Right cardiac atrium (tissue), 5 donors: ENCODE measurements at regions not wholly inside any gene's neighbourhood (a gene's known extent, or its start where the extent isn't known, plus 50 kb on each side); places are given as distances from the start of the nearest gene placed in this dataset.
A peak's percentile ranks its signal among the peaks of the same experiment; 100 is the strongest.

Experiments
- ATAC-seq, 2 donors: fragments of 200-7000 bp; cut with Tn5 transposase; one replicate each; pipeline versions ENCODE4 v1.8.0 to v1.9.1; 2020; ENCODE audit warnings: moderate library complexity in 2 of 2, mild to moderate bottlenecking in 1 of 2
- DNase-seq, 3 donors: peaks; one replicate each; pipeline ENCODE4 v3.0.0-alpha.2; 2020
- H3K27ac ChIP-seq: one replicate; pipeline ENCODE4 v1.5.1; 2013; ENCODE audit warnings: mild to moderate bottlenecking, low read length, control low read depth, moderate library complexity
- H3K27me3 ChIP-seq: one replicate; pipeline ENCODE4 v1.6.1; 2013; ENCODE audit not compliant: control insufficient read depth, insufficient read depth
- H3K4me1 ChIP-seq: one replicate; pipeline ENCODE4 v1.6.1; 2013; ENCODE audit warnings: low read length; ENCODE audit not compliant: control insufficient read depth, insufficient read depth
- H3K4me3 ChIP-seq: one replicate; pipeline ENCODE4 v1.5.1; 2013; ENCODE audit warnings: low read length, control low read depth
- H3K9me3 ChIP-seq: one replicate; pipeline ENCODE4 v1.6.1; 2013; ENCODE audit warnings: low read length; ENCODE audit not compliant: control insufficient read depth
- WGBS: extraction: QIAGEN DNeasy Blood & Tissue Kit; methylation state at CpG from one replicate; pipeline ENCODE4 v1.1.7; 2013; 5-methylcytosine and 5-hydroxymethylcytosine counted together
- intact Hi-C, 4 donors: fragments of 100-400 bp; cut with DNase I; formaldehyde crosslinking; loops; one replicate each; pipeline versions ENCODE4 v1.11.0 to v1.14.0; 2022 to 2023
- donor health status: healthy with polysubstance abuse.
- donor health status: DM: no; HTN: yes; CAD: no.
- donor health status: DM: no; HTN: no; CAD: no.
- donor health status: DM: no; HTN: yes; CAD: no; lungs with severe emphysema.
- donor health status: DM: yes; HTN: yes; CAD: no.

- DNase-seq = no peak
- Histone ChIP-seq H3K27ac (no peak overlapping the region), H3K9me3 (no peaks in the 10 kb centered on the region), H3K4me3 (no peak overlapping the region), H3K27me3 (no peaks in the 10 kb centered on the region), H3K4me1 (no peaks in the 10 kb centered on the region)
- ATAC-seq = peak; percentile 22 to 61
- 27% methylated on average over 1 of the region's 1 CpG for WGBS
- intact Hi-C loops = no loop called here
Measured at GRCh38 chr15:47517737-47518136, 199.6 kb upstream of the SEMA6D start.

DNA sequence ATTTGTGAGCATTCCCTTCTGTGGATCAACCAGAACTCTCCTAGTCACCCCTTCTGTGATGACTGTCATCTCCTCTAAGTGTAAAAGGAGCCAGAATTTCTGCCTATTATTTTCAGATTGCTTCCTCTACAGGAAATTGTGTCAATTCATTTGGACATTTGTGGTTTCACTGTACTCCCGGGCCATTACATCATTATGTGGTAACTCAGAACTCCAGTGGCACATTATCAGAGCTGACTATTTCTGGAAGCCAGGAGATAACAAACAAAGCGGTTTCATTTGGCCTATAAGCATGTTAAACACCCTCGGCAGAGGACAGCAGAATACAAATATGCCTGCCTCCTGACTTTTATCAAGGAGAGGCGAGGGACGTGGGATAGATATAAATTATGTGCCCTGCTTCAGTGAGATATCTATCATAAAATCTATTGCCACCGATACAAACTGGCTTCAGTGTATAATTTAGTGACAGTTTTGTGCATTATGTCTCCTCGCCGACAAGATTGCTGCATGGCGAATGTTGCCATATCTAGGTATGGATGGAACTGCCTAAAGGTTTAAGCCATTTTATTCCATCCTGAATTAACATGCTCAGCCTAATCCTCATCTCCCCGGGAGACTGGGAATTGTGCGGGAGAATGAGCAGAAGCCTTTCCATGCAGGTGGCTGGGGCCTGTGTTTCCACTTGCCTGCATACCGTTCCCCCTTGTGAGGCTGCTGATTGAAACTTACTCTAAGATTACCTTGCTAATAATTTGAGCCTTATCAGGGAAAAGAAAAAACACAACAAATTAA, 193.4 kb upstream of the SEMA6D start:
- Histone ChIP-seq H3K4me3 (no peak overlapping the region), H3K9me3 (no peaks in the 10 kb centered on the region), H3K27ac (no peak overlapping the region), H3K4me1 (peaks cover 6% of the 10 kb centered on the region), H3K27me3 (no peaks in the 10 kb centered on the region)
- intact Hi-C loops = no loop called here
- WGBS = 39% methylated on average over 12 of the region's 12 CpGs
- DNase-seq = no peak
- ATAC-seq = peak; percentile 92

DNA sequence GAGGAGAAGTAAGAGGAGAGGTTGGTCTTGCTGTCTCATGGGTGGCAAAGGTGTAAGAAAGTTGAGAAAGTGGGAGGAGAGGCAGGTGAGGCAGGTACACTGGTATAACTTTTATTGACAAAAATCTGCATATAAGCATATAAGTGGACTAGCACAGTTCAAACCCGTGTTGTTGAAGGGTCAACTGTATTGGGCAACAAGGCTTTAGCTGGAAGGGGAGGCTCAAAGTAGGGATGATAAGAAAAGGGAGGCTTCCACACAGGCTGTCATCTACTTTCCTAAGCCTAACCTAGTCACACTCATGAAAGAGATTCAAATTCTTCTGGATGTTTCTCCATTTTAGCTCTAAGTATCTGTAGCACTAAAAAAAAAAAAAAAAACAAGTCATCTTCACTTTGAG, 188.1 kb upstream of the SEMA6D start:
- no peak overlapping the region for H3K4me3 ChIP-seq
- H3K4me1 ChIP-seq = no peaks in the 10 kb centered on the region
- intact Hi-C loops = no loop called here
- no peak overlapping the region for H3K27ac ChIP-seq
- no peaks in the 10 kb centered on the region for H3K27me3 ChIP-seq
- H3K9me3 ChIP-seq = no peaks in the 10 kb centered on the region
- DNase-seq (no peak), ATAC-seq (no peak)
- WGBS = 85% methylated on average over 1 of the region's 1 CpG

GRCh38 chr15:47534673-47535072, 182.6 kb upstream of the SEMA6D start:
- Histone ChIP-seq H3K4me1 (no peaks in the 10 kb centered on the region), H3K27ac (no peak overlapping the region), H3K9me3 (no peaks in the 10 kb centered on the region), H3K4me3 (no peak overlapping the region), H3K27me3 (no peaks in the 10 kb centered on the region)
- DNase-seq = no peak
- ATAC-seq = no peak
- 95% methylated on average over 2 of the region's 2 CpGs for WGBS
- intact Hi-C loops = no loop called here

DNA sequence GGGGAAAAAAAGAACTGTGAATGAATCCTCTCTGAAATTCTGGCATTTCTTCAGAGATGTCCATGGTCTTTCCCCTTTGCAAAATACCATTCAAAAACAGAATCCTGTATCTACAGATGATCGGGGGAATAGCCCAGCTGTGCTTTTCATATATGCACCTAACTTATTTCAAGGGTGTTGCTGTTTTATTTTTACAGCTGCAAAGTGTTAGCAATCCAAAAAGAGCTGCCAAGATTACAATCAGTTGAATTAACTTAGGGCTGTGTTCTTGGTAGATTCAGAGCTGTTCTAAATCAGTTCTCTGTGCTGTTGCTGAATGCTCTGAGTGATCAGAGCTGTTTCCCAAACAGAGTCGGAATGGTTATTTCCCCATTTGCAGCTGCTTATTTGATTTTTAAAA, 175.7 kb upstream of the SEMA6D start:
- Histone ChIP-seq H3K9me3 (no peaks in the 10 kb centered on the region), H3K27me3 (no peaks in the 10 kb centered on the region), H3K4me1 (no peaks in the 10 kb centered on the region), H3K4me3 (no peak overlapping the region), H3K27ac (no peak overlapping the region)
- WGBS = 51% methylated on average over 2 of the region's 2 CpGs
- intact Hi-C loops = no loop called here
- DNase-seq (no peak), ATAC-seq (no peak)

- no peaks in the 10 kb centered on the region for H3K27me3 ChIP-seq
- no peaks in the 10 kb centered on the region for H3K9me3 ChIP-seq
- no peaks in the 10 kb centered on the region for H3K4me1 ChIP-seq
- no peak for DNase-seq
- 68% methylated on average over 2 of the region's 2 CpGs for WGBS
- intact Hi-C loops = no loop called here
- no peak overlapping the region for H3K4me3 ChIP-seq
- H3K27ac ChIP-seq = no peak overlapping the region
- ATAC-seq = no peak
Measured at GRCh38 chr15:47542312-47542989, 174.9 kb upstream of the SEMA6D start.

GRCh38 chr15:47548231-47548630, 169.1 kb upstream of the SEMA6D start:
- no peaks in the 10 kb centered on the region for H3K4me1 ChIP-seq
- no peaks in the 10 kb centered on the region for H3K27me3 ChIP-seq
- H3K4me3 ChIP-seq = no peak overlapping the region
- intact Hi-C loops = no loop called here
- no peaks in the 10 kb centered on the region for H3K9me3 ChIP-seq
- 64% methylated on average over 1 of the region's 1 CpG for WGBS
- no peak for ATAC-seq
- H3K27ac ChIP-seq = no peak overlapping the region
- no peak for DNase-seq

- 67% methylated on average over 3 of the region's 3 CpGs for WGBS
- Histone ChIP-seq H3K9me3 (no peaks in the 10 kb centered on the region), H3K27ac (no peak overlapping the region), H3K4me3 (no peak overlapping the region), H3K4me1 (no peaks in the 10 kb centered on the region), H3K27me3 (no peaks in the 10 kb centered on the region)
- no peak for ATAC-seq
- DNase-seq = no peak
- intact Hi-C loops = no loop called here
Measured at GRCh38 chr15:47548986-47549385, 168.3 kb upstream of the SEMA6D start.

GRCh38 chr15:47551079-47551478, 166.2 kb upstream of the SEMA6D start:
- no peaks in the 10 kb centered on the region for H3K9me3 ChIP-seq
- no peaks in the 10 kb centered on the region for H3K4me1 ChIP-seq
- no peak overlapping the region for H3K4me3 ChIP-seq
- intact Hi-C loops = no loop called here
- no peaks in the 10 kb centered on the region for H3K27me3 ChIP-seq
- ATAC-seq (peak in 1 of 2 donors; percentile 40), DNase-seq (no peak)
- no peak overlapping the region for H3K27ac ChIP-seq
- WGBS = 94% methylated on average over 1 of the region's 1 CpG

DNA sequence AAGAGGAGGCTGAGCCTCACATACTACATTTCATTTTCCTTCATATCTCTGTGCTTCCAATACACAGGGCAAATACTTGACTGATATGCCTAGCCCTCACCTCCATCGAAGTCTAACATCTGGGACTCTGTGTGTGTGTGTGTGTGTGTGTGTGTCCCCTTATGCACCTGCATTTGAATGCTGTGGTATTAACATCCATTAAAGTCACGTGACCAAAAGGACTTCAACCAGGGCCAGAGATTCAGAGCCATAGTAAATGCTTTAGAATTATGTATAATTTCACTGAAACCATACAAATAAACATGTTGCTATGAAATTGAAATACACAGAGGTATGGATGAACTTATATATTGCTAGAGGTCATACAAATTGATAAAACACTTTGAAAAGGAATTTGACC, 165.8 kb upstream of the SEMA6D start:
- DNase-seq (no peak), ATAC-seq (no peak)
- H3K4me3 ChIP-seq = no peak overlapping the region
- no peaks in the 10 kb centered on the region for H3K9me3 ChIP-seq
- no peaks in the 10 kb centered on the region for H3K27me3 ChIP-seq
- 92% methylated on average over 2 of the region's 2 CpGs for WGBS
- H3K27ac ChIP-seq = no peak overlapping the region
- intact Hi-C loops = no loop called here
- no peaks in the 10 kb centered on the region for H3K4me1 ChIP-seq

GRCh38 chr15:47552978-47553608, 164.2 kb upstream of the SEMA6D start:
- intact Hi-C loops = no loop called here
- ATAC-seq = no peak
- Histone ChIP-seq H3K9me3 (no peaks in the 10 kb centered on the region), H3K4me1 (no peaks in the 10 kb centered on the region), H3K27ac (no peak overlapping the region), H3K4me3 (no peak overlapping the region), H3K27me3 (no peaks in the 10 kb centered on the region)
- DNase-seq = no peak
- WGBS = 82% methylated on average over 10 of the region's 10 CpGs
